ENCODE measurements at regions not wholly inside any gene's neighbourhood (a gene's known extent, or its start where the extent isn't known, plus 50 kb on each side); places are given as distances from the start of the nearest gene placed in this dataset.

DNA sequence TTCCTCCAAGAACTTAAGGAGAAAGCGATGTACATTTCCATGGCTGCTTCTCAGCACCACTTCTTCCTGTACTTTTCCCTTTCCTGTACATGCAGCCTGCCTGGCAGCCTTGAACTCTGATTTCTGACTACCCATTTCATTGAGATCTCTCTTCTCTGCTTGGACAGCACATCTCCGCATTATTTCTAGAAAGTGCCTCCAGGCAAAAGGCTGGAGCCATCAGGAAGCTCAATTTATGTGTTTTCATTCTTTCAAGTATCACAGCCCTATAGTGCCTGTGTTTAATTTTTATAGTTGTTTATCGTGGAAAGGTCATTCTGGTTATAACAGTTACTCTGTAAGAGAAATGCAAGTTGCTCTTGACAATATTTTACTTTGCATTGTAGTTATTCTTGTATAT, 688.0 kb upstream of the ANKRD30A start:
- H3K27me3 ChIP-seq (ENCODE audit: insufficient read depth, low read depth) = no peaks in the 10 kb centered on the region
- no peak overlapping the region for H3K27ac ChIP-seq
- H3K79me2 ChIP-seq (ENCODE audit: low read depth) = no peaks in the 10 kb centered on the region
- H3K4me2 ChIP-seq = no peak overlapping the region
- no peak for TF ChIP-seq EZH2 (IDR thresholded peaks at IDR 0.05; ENCODE audit: low read depth)
- TF ChIP-seq, protein P1, sequence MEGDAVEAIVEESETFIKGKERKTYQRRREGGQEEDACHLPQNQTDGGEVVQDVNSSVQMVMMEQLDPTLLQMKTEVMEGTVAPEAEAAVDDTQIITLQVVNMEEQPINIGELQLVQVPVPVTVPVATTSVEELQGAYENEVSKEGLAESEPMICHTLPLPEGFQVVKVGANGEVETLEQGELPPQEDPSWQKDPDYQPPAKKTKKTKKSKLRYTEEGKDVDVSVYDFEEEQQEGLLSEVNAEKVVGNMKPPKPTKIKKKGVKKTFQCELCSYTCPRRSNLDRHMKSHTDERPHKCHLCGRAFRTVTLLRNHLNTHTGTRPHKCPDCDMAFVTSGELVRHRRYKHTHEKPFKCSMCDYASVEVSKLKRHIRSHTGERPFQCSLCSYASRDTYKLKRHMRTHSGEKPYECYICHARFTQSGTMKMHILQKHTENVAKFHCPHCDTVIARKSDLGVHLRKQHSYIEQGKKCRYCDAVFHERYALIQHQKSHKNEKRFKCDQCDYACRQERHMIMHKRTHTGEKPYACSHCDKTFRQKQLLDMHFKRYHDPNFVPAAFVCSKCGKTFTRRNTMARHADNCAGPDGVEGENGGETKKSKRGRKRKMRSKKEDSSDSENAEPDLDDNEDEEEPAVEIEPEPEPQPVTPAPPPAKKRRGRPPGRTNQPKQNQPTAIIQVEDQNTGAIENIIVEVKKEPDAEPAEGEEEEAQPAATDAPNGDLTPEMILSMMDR (conservative IDR thresholded peaks at IDR 0.05) = no peak
- BruUV-seq (replicated peaks) = no TSS peak
- ChIA-PET POLR2A (ENCODE audit: unreplicated experiment) (no interaction called here), CTCF (no interaction called here)
- H3K4me1 ChIP-seq (replicated peaks; ENCODE audit: insufficient read depth) = no peaks in the 10 kb centered on the region
- no peak overlapping the region for H3K4me3 ChIP-seq
- H4K20me1 ChIP-seq (ENCODE audit: insufficient read depth) = no peaks in the 10 kb centered on the region
- H3K9me3 ChIP-seq (ENCODE audit: insufficient read depth, low read depth) = no peaks in the 10 kb centered on the region
- H3K36me3 ChIP-seq (ENCODE audit: low read depth) = no peaks in the 10 kb centered on the region
- no peak overlapping the region for H2AFZ ChIP-seq
- no peak for DNase-seq
- intact Hi-C loops (cut with micrococcal nuclease; ENCODE audit: unreplicated experiment) = no loop called here
- no peaks in the 10 kb centered on the region for H3F3A ChIP-seq (ENCODE audit: insufficient read depth, low read depth)
- no peaks in the 10 kb centered on the region for H3K9me2 ChIP-seq (ENCODE audit: insufficient read depth)

DNA sequence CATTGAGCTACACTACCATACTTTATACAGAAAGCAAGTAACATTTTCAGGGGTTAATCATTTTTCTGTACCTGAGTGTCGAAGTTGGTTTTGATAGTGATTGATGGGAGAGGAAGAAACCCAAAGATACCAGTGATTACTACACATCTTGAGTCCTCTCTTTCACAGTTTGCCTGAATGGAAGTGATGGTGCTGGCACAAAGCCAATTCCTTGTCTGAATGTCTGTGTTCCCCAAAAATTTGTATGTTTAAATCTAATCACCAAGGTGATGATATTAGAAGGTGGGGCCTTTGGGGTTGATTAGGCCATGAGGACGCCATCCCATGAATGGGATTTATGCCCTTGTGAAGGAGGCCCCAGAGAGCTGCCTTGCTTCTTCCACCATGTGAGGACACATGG, 696.9 kb upstream of the ANKRD30A start:
- CTCF ChIA-PET = no interaction called here
- intact Hi-C loops (cut with micrococcal nuclease; ENCODE audit: unreplicated experiment) = no loop called here

DNA sequence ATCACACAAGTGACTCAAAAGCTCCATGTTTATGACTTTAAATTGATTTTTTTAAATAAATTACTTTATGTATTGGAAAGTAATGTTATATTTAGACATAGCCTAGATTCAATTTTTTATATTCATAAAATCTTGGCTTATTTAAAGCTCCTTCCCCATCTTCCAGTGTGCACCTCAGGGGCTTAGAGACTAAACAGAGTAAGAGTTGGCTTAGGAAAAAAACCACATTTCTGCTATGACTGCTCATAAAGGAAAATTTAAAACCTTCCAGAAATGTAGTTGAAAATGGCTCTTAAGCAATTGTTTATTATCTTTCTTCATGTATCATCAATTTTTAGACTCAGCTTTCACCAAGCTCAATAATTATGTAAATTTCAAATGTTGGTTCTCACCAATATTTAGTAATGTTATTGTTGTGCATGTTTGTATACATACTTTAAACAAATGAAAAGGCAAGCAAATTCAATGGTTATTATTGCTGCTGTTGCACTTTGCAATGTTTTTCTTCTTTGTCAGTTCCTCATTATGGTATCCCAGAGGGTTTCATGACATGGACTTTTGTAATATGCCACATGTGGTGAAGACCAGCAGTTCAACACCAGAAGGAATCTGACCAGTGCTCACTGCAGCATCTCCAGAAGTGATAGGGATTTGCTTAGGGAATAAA, 700.1 kb upstream of the ANKRD30A start:
- no peak overlapping the region for H3K27ac ChIP-seq
- no peaks in the 10 kb centered on the region for H3K4me1 ChIP-seq (replicated peaks; ENCODE audit: insufficient read depth)
- no peak overlapping the region for H3K4me3 ChIP-seq
- BruUV-seq (replicated peaks) = no TSS peak
- no peaks in the 10 kb centered on the region for H3K36me3 ChIP-seq (ENCODE audit: low read depth)
- no peaks in the 10 kb centered on the region for H4K20me1 ChIP-seq (ENCODE audit: insufficient read depth)
- H3F3A ChIP-seq (ENCODE audit: insufficient read depth, low read depth) = no peaks in the 10 kb centered on the region
- no peaks in the 10 kb centered on the region for H3K27me3 ChIP-seq (ENCODE audit: insufficient read depth, low read depth)
- CTCF ChIA-PET = no interaction called here
- no peak overlapping the region for H3K4me2 ChIP-seq
- TF ChIP-seq EZH2 (IDR thresholded peaks at IDR 0.05; ENCODE audit: low read depth) = no peak
- TF ChIP-seq, protein P1 (conservative IDR thresholded peaks at IDR 0.05) = no peak
- H3K79me2 ChIP-seq (ENCODE audit: low read depth) = no peaks in the 10 kb centered on the region
- H3K9me2 ChIP-seq (ENCODE audit: insufficient read depth) = no peaks in the 10 kb centered on the region
- intact Hi-C loops (cut with micrococcal nuclease; ENCODE audit: unreplicated experiment) = no loop called here
- H2AFZ ChIP-seq = no peak overlapping the region
- H3K9me3 ChIP-seq (ENCODE audit: insufficient read depth, low read depth) = no peaks in the 10 kb centered on the region
- POLR2A ChIA-PET (ENCODE audit: unreplicated experiment) = no interaction called here
- DNase-seq = no peak

More for the DNA sequence above, 696.9 kb upstream of the ANKRD30A start:
- Histone ChIP-seq H3K9me2 (ENCODE audit: insufficient read depth) (no peaks in the 10 kb centered on the region), H3K4me1 (replicated peaks; ENCODE audit: insufficient read depth) (no peaks in the 10 kb centered on the region), H3K36me3 (ENCODE audit: low read depth) (no peaks in the 10 kb centered on the region), H3K9me3 (ENCODE audit: insufficient read depth, low read depth) (no peaks in the 10 kb centered on the region), H2AFZ (no peak overlapping the region), H3K27me3 (ENCODE audit: insufficient read depth, low read depth) (no peaks in the 10 kb centered on the region), H3K27ac (no peak overlapping the region), H3K4me2 (no peak overlapping the region), H3K4me3 (no peak overlapping the region), H3F3A (ENCODE audit: insufficient read depth, low read depth) (no peaks in the 10 kb centered on the region), H4K20me1 (ENCODE audit: insufficient read depth) (no peaks in the 10 kb centered on the region), H3K79me2 (ENCODE audit: low read depth) (no peaks in the 10 kb centered on the region)
- TF ChIP-seq, protein P1 (conservative IDR thresholded peaks at IDR 0.05) = no peak
- no peak for TF ChIP-seq EZH2 (IDR thresholded peaks at IDR 0.05; ENCODE audit: low read depth)
- no peak for DNase-seq
- POLR2A ChIA-PET (ENCODE audit: unreplicated experiment) = no interaction called here
- no TSS peak for BruUV-seq (replicated peaks)
